ENCODE measurements at regions not wholly inside any gene's neighbourhood (a gene's known extent, or its start where the extent isn't known, plus 50 kb on each side); places are given as distances from the start of the nearest gene placed in this dataset.
"Not testable (repeated sequence)": the region's sequence is repeated elsewhere in the genome, so short reads cannot be mapped to it uniquely, and the experiment has no call there.

DNA sequence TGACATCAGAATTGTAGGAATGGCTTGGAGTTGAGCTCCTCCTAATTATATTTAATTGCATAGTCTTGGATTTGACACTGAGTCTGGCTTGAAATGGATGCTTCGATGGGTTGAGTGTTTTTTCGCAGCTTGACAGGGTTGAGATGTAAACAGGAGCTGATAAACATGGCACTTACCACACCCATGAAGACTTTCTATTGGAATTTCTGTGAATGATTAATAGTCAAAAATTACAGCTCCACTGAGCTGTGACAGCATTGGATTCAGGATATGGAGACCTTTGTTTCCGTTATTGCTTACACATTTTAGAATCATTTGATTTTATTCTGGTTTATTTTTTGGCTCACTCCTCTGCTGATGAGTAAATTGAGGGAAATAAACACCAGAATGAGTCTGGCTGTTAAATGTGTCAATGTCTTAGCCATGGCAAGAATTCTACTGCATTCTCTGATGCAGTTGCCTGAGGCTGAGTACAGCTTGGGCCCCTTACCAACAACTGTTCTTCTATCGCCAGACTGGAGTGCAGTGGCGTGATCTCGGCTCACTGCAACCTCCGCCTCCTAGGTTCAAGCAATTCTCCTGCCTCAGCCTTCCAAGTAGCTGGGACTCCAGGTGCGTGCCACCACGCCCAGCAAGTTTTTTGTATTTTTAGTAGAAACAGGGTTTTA is 128.1 kb upstream of the DOK5 start:
- H3K36me3 Mint-ChIP-seq, result no peaks in the 10 kb centered on the region
- no peak overlapping the region for H3K9ac ChIP-seq
- peaks cover 12% of the 10 kb centered on the region for H3K4me1 Mint-ChIP-seq
- no peaks in the 10 kb centered on the region for H3K4me1 ChIP-seq
- TF ChIP-seq EZH2phosphoT487 (IDR thresholded peaks at IDR 0.05) (no peak), EZH2 (IDR thresholded peaks at IDR 0.05) (no peak)
- TF ChIP-seq, protein P1, sequence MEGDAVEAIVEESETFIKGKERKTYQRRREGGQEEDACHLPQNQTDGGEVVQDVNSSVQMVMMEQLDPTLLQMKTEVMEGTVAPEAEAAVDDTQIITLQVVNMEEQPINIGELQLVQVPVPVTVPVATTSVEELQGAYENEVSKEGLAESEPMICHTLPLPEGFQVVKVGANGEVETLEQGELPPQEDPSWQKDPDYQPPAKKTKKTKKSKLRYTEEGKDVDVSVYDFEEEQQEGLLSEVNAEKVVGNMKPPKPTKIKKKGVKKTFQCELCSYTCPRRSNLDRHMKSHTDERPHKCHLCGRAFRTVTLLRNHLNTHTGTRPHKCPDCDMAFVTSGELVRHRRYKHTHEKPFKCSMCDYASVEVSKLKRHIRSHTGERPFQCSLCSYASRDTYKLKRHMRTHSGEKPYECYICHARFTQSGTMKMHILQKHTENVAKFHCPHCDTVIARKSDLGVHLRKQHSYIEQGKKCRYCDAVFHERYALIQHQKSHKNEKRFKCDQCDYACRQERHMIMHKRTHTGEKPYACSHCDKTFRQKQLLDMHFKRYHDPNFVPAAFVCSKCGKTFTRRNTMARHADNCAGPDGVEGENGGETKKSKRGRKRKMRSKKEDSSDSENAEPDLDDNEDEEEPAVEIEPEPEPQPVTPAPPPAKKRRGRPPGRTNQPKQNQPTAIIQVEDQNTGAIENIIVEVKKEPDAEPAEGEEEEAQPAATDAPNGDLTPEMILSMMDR (IDR thresholded peaks at IDR 0.05), result no peak
- H3K36me3 ChIP-seq, result no peaks in the 10 kb centered on the region
- no peaks in the 10 kb centered on the region for H3K27me3 ChIP-seq
- H3K27me3 Mint-ChIP-seq (ENCODE audit: insufficient read depth, low read depth), result no peaks in the 10 kb centered on the region
- H3K9me3 ChIP-seq (ENCODE audit: low read depth), result no peaks in the 10 kb centered on the region
- no peak overlapping the region for H3K27ac ChIP-seq
- no peaks in the 10 kb centered on the region for H3F3A ChIP-seq (ENCODE audit: low read depth)
- no peaks in the 10 kb centered on the region for H3K9me3 Mint-ChIP-seq
- no peak overlapping the region for H3K4me2 ChIP-seq
- H3K4me3 Mint-ChIP-seq, result no peak overlapping the region
- H2AFZ ChIP-seq (replicated peaks), result no peak overlapping the region
- H4K20me1 ChIP-seq (ENCODE audit: low read depth), result no peaks in the 10 kb centered on the region
- DNase-seq (ENCODE audit: low spot score), result no peak
- no peak overlapping the region for H3K4me3 ChIP-seq
- no peak overlapping the region for H3K27ac Mint-ChIP-seq
- H3K79me2 ChIP-seq (ENCODE audit: low read depth), result no peaks in the 10 kb centered on the region

DNA sequence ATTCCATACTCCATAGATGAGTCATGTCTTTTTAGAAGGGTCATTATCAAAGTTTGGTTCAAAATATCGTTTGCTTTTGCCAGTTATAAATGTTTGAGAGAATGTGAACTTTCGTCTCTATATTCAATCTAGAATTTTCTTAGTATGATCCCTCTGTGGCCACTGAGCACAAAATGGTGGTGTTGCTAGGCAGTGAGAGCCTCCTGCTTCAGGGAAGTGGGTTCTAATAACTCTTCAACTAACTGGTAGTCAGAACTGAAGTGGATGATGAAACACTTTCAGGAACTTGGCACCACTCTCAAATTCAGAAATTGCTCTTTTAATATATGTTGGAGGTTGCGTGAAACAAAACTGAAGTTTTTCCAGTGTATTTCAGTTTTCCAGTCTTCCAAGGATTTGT is 125.0 kb upstream of the DOK5 start:
- no peak overlapping the region for H3K4me2 ChIP-seq
- TF ChIP-seq EZH2phosphoT487 (IDR thresholded peaks at IDR 0.05), result no peak
- TF ChIP-seq, protein P1 (IDR thresholded peaks at IDR 0.05), result no peak
- no peak for TF ChIP-seq EZH2 (IDR thresholded peaks at IDR 0.05)
- Mint-ChIP-seq H3K4me1 (peaks cover 6% of the 10 kb centered on the region), H3K4me3 (no peak overlapping the region), H3K27me3 (ENCODE audit: insufficient read depth, low read depth) (no peaks in the 10 kb centered on the region), H3K9me3 (no peaks in the 10 kb centered on the region), H3K27ac (no peak overlapping the region), H3K36me3 (no peaks in the 10 kb centered on the region)
- no peaks in the 10 kb centered on the region for H4K20me1 ChIP-seq (ENCODE audit: low read depth)
- H3F3A ChIP-seq (ENCODE audit: low read depth), result no peaks in the 10 kb centered on the region
- no peaks in the 10 kb centered on the region for H3K9me3 ChIP-seq (ENCODE audit: low read depth)
- no peak overlapping the region for H3K9ac ChIP-seq
- H2AFZ ChIP-seq (replicated peaks), result no peak overlapping the region
- H3K4me3 ChIP-seq, result no peak overlapping the region
- no peaks in the 10 kb centered on the region for H3K27me3 ChIP-seq
- H3K79me2 ChIP-seq (ENCODE audit: low read depth), result no peaks in the 10 kb centered on the region
- H3K4me1 ChIP-seq, result no peaks in the 10 kb centered on the region
- no peaks in the 10 kb centered on the region for H3K36me3 ChIP-seq
- no peak overlapping the region for H3K27ac ChIP-seq
- DNase-seq (ENCODE audit: low spot score), result no peak

DNA sequence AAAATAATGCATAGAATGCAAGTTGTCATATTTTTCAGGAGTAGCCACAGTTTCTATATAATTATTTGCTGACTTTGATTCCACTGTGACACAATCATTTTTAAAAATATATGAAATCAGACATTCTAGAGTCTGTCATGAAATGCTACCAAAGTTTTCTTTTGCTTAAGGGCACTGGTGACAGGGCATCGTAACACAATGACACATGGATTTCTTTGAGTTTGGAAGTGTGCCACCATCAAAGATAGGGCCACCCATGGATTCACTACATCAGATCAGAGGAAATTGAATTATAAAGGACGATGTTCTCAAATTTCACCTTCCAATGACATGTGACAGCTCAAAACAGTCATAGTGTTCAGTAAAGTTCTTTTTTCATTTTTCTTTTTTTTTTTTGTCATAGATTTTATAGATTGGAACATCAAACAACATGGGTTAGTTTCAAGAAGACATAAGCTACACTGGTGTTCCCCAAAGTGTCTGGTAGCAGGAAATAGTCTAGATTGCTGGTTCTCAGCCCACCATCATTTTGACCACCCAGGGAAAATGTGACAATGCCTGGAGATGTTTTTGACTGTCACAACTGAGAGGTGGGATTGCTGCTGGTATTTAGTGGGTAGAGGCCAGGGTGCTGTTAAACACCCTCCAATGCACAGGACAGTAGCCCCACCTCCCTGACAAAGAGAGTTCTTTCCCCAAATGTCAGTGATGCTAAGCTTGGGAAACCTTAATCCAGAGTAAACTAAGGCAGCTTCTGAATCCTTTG is 123.8 kb upstream of the DOK5 start:
- Histone ChIP-seq H3F3A (ENCODE audit: low read depth) (no peaks in the 10 kb centered on the region), H3K9ac (no peak overlapping the region), H3K4me3 (no peak overlapping the region), H3K4me1 (no peaks in the 10 kb centered on the region), H3K9me3 (ENCODE audit: low read depth) (no peaks in the 10 kb centered on the region), H3K36me3 (no peaks in the 10 kb centered on the region), H3K27ac (no peak overlapping the region), H4K20me1 (ENCODE audit: low read depth) (no peaks in the 10 kb centered on the region), H3K27me3 (no peaks in the 10 kb centered on the region), H3K4me2 (no peak overlapping the region), H2AFZ (replicated peaks) (no peak overlapping the region), H3K79me2 (ENCODE audit: low read depth) (no peaks in the 10 kb centered on the region)
- Mint-ChIP-seq H3K27me3 (ENCODE audit: insufficient read depth, low read depth) (no peaks in the 10 kb centered on the region), H3K9me3 (no peaks in the 10 kb centered on the region), H3K4me1 (peaks cover 2% of the 10 kb centered on the region), H3K27ac (no peak overlapping the region), H3K4me3 (no peak overlapping the region), H3K36me3 (no peaks in the 10 kb centered on the region)
- TF ChIP-seq EZH2 (IDR thresholded peaks at IDR 0.05) (no peak), EZH2phosphoT487 (IDR thresholded peaks at IDR 0.05) (no peak)
- TF ChIP-seq, protein P1 (IDR thresholded peaks at IDR 0.05), result no peak
- no peak for DNase-seq (ENCODE audit: low spot score)

DNA sequence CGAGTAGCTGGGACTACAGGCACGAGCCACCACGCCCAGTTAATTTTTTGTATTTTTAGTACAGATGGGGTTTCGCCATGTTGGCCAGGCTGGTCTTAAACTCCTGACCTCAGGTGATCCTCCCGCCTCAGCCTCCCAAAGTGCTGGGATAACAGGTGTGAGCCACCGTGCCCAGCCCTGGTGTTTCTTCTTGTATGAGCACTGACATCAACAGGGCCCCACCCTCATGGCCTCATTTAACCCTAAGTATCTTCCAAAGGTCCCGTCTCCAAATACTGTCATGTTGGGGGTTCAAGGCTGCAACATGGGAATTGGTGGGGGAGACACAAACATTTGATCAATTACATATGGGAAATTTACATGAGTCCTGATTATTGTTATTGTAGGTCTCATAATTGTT is 122.9 kb upstream of the DOK5 start:
- H2AFZ ChIP-seq (replicated peaks); H3K27ac Mint-ChIP-seq; H4K20me1 ChIP-seq (ENCODE audit: low read depth); H3K4me2 ChIP-seq; DNase-seq (ENCODE audit: low spot score); H3K36me3 Mint-ChIP-seq; H3K9me3 ChIP-seq (ENCODE audit: low read depth); H3K9me3 Mint-ChIP-seq; H3K4me3 Mint-ChIP-seq; H3K36me3 ChIP-seq; H3K27ac ChIP-seq; H3K4me3 ChIP-seq; H3K27me3 Mint-ChIP-seq (ENCODE audit: insufficient read depth, low read depth); H3K79me2 ChIP-seq (ENCODE audit: low read depth); H3K27me3 ChIP-seq; H3K4me1 Mint-ChIP-seq; H3F3A ChIP-seq (ENCODE audit: low read depth); H3K4me1 ChIP-seq; H3K9ac ChIP-seq: not testable (repeated sequence)
